ENCODE measurements at regions not wholly inside any gene's neighbourhood (a gene's known extent, or its start where the extent isn't known, plus 50 kb on each side); places are given as distances from the start of the nearest gene placed in this dataset.
"Not testable (repeated sequence)": the region's sequence is repeated elsewhere in the genome, so short reads cannot be mapped to it uniquely, and the experiment has no call there.

DNA sequence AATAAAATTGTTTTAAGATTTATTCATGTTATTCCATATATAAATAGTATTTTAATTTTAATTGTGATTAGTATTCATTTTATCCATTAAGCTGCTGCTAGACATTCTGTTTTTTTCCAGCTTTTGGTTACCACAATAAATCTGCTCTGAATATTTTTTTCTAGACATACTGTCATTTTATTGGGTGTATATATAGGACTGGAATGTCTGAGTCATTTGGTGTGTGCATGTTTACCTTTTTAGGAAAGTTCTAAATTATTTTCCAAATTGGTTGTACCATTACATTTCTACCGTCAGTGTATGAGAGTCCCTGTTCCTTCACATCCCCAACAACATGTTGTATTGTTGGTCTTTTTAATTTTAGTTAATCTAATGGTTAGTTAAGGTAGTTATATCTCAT is 1138.1 kb downstream of the REEP3 start:
- no peak overlapping the region for H3K4me3 ChIP-seq (replicated peaks in 1 of 2; ENCODE audit: low read depth in 2 of 2, low read length in 2 of 2)
- TF ChIP-seq, protein P1, sequence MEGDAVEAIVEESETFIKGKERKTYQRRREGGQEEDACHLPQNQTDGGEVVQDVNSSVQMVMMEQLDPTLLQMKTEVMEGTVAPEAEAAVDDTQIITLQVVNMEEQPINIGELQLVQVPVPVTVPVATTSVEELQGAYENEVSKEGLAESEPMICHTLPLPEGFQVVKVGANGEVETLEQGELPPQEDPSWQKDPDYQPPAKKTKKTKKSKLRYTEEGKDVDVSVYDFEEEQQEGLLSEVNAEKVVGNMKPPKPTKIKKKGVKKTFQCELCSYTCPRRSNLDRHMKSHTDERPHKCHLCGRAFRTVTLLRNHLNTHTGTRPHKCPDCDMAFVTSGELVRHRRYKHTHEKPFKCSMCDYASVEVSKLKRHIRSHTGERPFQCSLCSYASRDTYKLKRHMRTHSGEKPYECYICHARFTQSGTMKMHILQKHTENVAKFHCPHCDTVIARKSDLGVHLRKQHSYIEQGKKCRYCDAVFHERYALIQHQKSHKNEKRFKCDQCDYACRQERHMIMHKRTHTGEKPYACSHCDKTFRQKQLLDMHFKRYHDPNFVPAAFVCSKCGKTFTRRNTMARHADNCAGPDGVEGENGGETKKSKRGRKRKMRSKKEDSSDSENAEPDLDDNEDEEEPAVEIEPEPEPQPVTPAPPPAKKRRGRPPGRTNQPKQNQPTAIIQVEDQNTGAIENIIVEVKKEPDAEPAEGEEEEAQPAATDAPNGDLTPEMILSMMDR (IDR thresholded peaks at IDR 0.05; ENCODE audit: low read depth, low read length): no peak
- DNase-seq (ENCODE audit: low read depth in 2 of 2): no peak

DNA sequence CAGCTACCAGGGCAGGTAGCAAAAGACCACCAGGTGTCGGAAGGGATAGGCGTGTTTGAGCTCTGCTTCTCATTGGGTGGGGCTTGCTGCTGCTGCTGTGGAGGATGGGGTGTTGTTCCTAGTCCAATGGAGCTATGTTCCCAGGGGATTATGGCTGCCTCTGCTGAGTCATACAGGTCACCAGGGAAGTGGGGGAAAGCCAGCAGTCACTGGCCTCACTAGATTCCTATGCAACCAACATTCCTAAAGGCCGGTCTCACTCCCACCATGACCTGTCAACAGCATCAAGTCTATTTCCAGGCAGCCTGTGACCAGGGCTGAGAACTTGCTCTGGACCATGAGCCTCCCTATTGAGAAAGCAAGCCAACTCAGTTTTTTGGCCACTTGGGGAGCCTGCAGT is 1160.8 kb downstream of the REEP3 start:
- peak in 1 of 2 donors; percentile 14 for DNase-seq (ENCODE audit: low read depth in 2 of 2)
- H3K4me3 ChIP-seq (replicated peaks in 1 of 2; ENCODE audit: low read depth in 2 of 2, low read length in 2 of 2): no peak overlapping the region
- TF ChIP-seq, protein P1 (IDR thresholded peaks at IDR 0.05; ENCODE audit: low read depth, low read length): no peak

DNA sequence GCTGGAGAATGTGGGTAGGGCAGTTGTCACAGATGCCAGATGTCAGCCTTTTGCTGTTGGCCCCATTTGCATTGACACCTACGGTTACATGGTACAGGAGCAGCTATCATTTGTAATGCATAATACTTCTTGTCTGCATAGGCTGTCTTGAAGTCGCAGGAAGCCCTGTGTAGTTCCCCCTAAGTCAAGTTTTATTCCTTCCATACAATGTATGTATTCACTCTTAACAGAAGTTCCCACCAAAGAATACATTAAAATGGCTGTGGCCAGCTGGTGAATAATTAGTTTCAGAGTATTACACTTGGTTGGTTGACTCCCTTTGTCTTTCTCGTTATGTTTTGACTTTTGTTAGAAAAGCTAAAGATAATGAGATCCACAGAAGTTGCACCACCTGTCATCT is 1169.0 kb downstream of the REEP3 start:
- TF ChIP-seq, protein P1 (IDR thresholded peaks at IDR 0.05; ENCODE audit: low read depth, low read length): no peak
- no peak for DNase-seq (ENCODE audit: low read depth in 2 of 2)
- no peak overlapping the region for H3K4me3 ChIP-seq (replicated peaks in 1 of 2; ENCODE audit: low read depth in 2 of 2, low read length in 2 of 2)

DNA sequence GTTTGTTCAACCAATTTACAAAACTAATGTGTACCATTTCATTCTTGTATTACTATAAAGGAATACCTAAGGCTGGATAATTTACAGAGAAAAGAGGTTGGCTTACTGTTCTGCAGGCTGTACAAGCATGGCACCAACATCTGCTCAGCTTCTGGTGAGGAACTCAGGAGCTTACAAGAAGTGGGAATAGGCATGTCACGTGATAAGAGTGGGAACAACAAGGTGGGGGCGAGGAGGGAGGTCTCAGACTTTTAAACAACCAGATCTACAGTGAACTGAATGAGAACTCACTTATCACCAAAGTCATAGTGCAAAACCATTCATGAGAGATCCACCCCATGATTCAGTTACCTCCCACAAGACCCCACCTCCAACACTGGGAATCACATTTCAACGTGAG is 1178.0 kb downstream of the REEP3 start:
- DNase-seq (ENCODE audit: low read depth in 2 of 2): no peak

DNA sequence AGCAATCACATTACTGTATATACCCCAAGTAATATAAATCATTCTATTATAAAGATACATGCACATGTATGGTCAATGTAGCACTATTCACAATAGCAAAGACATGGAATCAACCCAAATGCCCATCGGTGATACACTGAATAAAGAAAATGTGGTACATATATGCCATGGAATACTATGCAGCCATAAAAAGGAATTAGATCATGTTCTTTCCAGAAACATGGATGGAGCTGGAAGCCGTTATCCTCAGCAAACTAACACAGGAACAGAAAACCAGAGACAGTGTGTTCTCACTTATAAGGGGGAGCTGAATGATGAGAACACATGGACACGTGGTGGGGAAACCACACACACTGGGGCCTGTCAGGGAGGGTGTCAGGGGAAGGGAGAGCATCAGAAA is 1180.9 kb downstream of the REEP3 start:
- not testable (repeated sequence) for DNase-seq (ENCODE audit: low read depth in 2 of 2); H3K4me3 ChIP-seq (replicated peaks in 1 of 2; ENCODE audit: low read depth in 2 of 2, low read length in 2 of 2)

More for the DNA sequence above, 1178.0 kb downstream of the REEP3 start:
- TF ChIP-seq, protein P1 (IDR thresholded peaks at IDR 0.05; ENCODE audit: low read depth, low read length): no peak
- H3K4me3 ChIP-seq (replicated peaks in 1 of 2; ENCODE audit: low read depth in 2 of 2, low read length in 2 of 2): no peak overlapping the region

DNA sequence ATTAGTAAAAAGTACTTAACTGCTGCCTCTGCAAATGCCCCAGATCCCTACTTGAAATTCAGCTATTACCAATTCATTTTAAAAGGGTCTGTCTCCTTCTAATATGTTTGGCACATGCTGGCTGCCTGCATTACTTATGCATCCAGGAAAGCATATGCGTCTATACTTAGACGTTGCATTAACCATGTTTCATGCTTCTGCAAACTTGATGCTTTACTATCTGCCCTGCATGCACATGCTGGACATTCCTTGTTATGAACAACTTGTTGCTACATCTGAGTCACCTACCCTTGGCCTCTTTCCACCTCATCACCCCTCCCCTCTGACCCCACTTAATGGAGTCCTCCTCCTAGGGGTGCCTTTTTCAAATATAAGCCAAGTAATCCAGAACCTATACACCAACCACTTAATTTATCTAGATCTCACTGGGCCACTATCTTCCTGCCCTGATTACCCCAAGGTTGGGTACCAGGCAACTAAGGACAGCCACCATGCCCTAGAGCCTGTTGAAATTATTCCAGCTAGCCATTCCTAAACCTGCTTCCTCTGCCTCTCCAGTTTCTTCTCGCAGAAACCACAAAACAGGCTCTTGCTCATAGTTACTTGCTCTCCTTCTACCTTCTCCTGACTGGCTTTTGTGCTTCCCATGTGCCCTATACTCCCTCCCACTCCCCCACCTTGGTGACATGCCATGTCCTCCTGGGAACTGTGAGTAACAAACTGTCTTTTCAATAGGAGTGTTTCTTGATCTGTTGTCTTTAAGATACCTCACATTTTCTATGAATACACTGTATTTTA is 1187.9 kb downstream of the REEP3 start:
- no peak for DNase-seq (ENCODE audit: low read depth in 2 of 2)
- TF ChIP-seq, protein P1 (IDR thresholded peaks at IDR 0.05; ENCODE audit: low read depth, low read length): no peak

DNA sequence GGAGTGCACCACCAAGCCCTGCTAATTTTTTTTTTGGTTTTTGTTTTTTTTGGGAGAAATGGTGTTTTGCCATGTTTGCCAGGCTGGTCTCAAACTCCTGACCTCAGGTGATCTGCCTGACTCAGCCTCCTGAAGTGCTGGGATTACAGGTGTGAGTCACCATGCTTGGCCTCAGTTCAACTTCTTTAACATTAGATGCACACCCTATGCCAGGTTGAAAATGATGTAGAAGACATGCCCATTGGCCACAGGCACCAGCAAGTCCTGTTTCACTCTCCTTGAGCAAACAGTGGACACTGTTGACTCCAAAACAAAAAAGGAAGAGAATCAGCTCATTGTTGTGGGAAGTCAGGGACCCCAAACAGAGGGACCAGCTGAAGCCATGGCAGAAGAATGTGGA is 1205.3 kb downstream of the REEP3 start:
- DNase-seq (ENCODE audit: low read depth in 2 of 2): no peak
- TF ChIP-seq, protein P1 (IDR thresholded peaks at IDR 0.05; ENCODE audit: low read depth, low read length): no peak
- H3K4me3 ChIP-seq (replicated peaks in 1 of 2; ENCODE audit: low read depth in 2 of 2, low read length in 2 of 2): no peak overlapping the region

More for the DNA sequence above, 1187.9 kb downstream of the REEP3 start:
- no peak overlapping the region for H3K4me3 ChIP-seq (replicated peaks in 1 of 2; ENCODE audit: low read depth in 2 of 2, low read length in 2 of 2)
